Gastroesophageal sphincter (tissue), 3 donors: ENCODE measurements at regions not wholly inside any gene's neighbourhood (a gene's known extent, or its start where the extent isn't known, plus 50 kb on each side); places are given as distances from the start of the nearest gene placed in this dataset.

Experiments used
- POLR2A ChIP-seq, 2 donors: fragments of 450-650 bp; IDR thresholded peaks; one replicate each; pipeline ENCODE4 v1.6.1; 2017; ENCODE audit warnings: antibody characterized with exemption in 2 of 2, mild to moderate bottlenecking in 2 of 2, moderate library complexity in 1 of 2
- TF ChIP-seq, protein P1 (sequence below), 4 experiments: fragments of 200-600 bp in 2 of 4; fragments of 450-650 bp in 2 of 4; sonication (generic) in 1 of 4; IDR thresholded peaks; one replicate each; pipeline ENCODE4 v1.5.1; 2017 to 2019; ENCODE audit warnings: antibody characterized with exemption in 4 of 4, mild to moderate bottlenecking in 2 of 4, moderate library complexity in 2 of 4

DNA sequence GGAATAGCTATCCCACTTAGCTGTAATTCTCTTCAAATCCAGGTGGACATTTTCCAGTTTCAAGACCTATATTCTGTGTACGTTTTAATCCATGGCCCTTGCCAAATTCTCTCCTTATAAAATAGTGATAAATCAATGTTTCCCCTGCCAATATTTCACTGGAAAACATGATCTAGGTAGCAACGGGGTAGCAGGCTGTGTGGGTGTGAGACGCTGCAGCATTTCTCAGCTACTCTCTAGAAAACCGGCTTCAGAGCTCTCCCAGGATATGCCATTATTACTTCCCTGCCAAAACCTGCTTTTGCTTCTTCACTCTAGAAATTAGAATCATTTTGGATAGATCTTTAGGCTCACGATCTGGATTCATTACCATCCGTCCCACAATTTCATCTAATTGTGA, 82.1 kb upstream of the SIPA1L2 start:
- TF ChIP-seq, protein P1, sequence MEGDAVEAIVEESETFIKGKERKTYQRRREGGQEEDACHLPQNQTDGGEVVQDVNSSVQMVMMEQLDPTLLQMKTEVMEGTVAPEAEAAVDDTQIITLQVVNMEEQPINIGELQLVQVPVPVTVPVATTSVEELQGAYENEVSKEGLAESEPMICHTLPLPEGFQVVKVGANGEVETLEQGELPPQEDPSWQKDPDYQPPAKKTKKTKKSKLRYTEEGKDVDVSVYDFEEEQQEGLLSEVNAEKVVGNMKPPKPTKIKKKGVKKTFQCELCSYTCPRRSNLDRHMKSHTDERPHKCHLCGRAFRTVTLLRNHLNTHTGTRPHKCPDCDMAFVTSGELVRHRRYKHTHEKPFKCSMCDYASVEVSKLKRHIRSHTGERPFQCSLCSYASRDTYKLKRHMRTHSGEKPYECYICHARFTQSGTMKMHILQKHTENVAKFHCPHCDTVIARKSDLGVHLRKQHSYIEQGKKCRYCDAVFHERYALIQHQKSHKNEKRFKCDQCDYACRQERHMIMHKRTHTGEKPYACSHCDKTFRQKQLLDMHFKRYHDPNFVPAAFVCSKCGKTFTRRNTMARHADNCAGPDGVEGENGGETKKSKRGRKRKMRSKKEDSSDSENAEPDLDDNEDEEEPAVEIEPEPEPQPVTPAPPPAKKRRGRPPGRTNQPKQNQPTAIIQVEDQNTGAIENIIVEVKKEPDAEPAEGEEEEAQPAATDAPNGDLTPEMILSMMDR (IDR thresholded peaks at IDR 0.05) = no peak
- no peak for TF ChIP-seq POLR2A (IDR thresholded peaks at IDR 0.05)
